GM21447 (cell line): ENCODE measurements at regions not wholly inside any gene's neighbourhood (a gene's known extent, or its start where the extent isn't known, plus 50 kb on each side); places are given as distances from the start of the nearest gene placed in this dataset.
"Not testable (repeated sequence)": the region's sequence is repeated elsewhere in the genome, so short reads cannot be mapped to it uniquely, and the experiment has no call there.

Source experiments
- ATAC-seq: cut with Tn5 transposase; IDR thresholded peaks from one replicate; pipeline ENCODE4 v1.9.1; 2021; ENCODE audit not compliant: unreplicated experiment

GRCh38 chr15:35693886-35694285 is 147.9 kb upstream of the DPH6 start:
- no peak for ATAC-seq

GRCh38 chr15:35695003-35695402 is 149.0 kb upstream of the DPH6 start:
- no peak for ATAC-seq

GRCh38 chr15:35696767-35697231 is 150.8 kb upstream of the DPH6 start:
- no peak for ATAC-seq

GRCh38 chr15:35697549-35698299 is 151.8 kb upstream of the DPH6 start:
- ATAC-seq: no peak

- no peak for ATAC-seq
These were observed 152.4 kb upstream of the DPH6 start for GRCh38 chr15:35698331-35698730.

GRCh38 chr15:35698966-35699575 is 153.1 kb upstream of the DPH6 start:
- ATAC-seq: no peak

GRCh38 chr15:35700091-35700593 is 154.2 kb upstream of the DPH6 start:
- ATAC-seq: not testable (repeated sequence)

- ATAC-seq: no peak
These were observed 155.6 kb upstream of the DPH6 start for GRCh38 chr15:35701402-35702046.

- ATAC-seq: no peak
These were observed 157.1 kb upstream of the DPH6 start for GRCh38 chr15:35702946-35703495.

- no peak for ATAC-seq
These were observed 159.3 kb upstream of the DPH6 start for GRCh38 chr15:35705030-35705883.

- no peak for ATAC-seq
These were observed 160.1 kb upstream of the DPH6 start for GRCh38 chr15:35705884-35706585.

GRCh38 chr15:35712956-35713355 is 167.0 kb upstream of the DPH6 start:
- no peak for ATAC-seq

- no peak for ATAC-seq
These were observed 167.8 kb upstream of the DPH6 start for GRCh38 chr15:35713733-35714132.

- ATAC-seq: no peak
These were observed 171.8 kb upstream of the DPH6 start for GRCh38 chr15:35717721-35718120.

- no peak for ATAC-seq
These were observed 174.1 kb upstream of the DPH6 start for GRCh38 chr15:35720019-35720418.

- no peak for ATAC-seq
These were observed 175.0 kb upstream of the DPH6 start for GRCh38 chr15:35720984-35721383.

- ATAC-seq: no peak
These were observed 175.8 kb upstream of the DPH6 start for GRCh38 chr15:35721751-35722150.

GRCh38 chr15:35722501-35722900 is 176.5 kb upstream of the DPH6 start:
- no peak for ATAC-seq

GRCh38 chr15:35723120-35723847 is 177.3 kb upstream of the DPH6 start:
- ATAC-seq: no peak
